IPS-NIHi11 (cell line): ENCODE measurements at regions not wholly inside any gene's neighbourhood (a gene's known extent, or its start where the extent isn't known, plus 50 kb on each side); places are given as distances from the start of the nearest gene placed in this dataset.

ENCODE experiments used
- DNase-seq: peaks from one replicate; pipeline ENCODE4 v3.0.0; 2012; ENCODE audit warnings: mixed read lengths, low spot score

DNA sequence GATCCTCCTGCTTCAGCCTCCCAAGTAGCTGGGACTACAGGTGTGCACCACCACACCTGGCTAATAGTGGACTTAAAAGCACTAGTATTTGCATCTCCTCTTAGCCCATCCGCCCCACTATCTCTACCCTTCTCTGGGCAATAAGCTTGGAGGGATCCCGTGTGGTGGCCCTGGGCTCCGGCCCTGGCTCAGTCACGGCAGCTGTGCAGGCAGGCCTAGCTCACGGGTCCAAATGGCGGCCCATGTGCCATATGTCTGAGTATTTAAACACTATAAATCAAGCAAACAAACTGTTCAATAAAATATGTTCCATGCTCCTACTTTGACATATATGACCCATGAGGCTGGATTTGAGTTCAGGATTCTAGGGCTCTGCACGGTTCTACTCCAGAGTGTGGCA is 118.4 kb downstream of the BANF2 start:
- no peak for DNase-seq

DNA sequence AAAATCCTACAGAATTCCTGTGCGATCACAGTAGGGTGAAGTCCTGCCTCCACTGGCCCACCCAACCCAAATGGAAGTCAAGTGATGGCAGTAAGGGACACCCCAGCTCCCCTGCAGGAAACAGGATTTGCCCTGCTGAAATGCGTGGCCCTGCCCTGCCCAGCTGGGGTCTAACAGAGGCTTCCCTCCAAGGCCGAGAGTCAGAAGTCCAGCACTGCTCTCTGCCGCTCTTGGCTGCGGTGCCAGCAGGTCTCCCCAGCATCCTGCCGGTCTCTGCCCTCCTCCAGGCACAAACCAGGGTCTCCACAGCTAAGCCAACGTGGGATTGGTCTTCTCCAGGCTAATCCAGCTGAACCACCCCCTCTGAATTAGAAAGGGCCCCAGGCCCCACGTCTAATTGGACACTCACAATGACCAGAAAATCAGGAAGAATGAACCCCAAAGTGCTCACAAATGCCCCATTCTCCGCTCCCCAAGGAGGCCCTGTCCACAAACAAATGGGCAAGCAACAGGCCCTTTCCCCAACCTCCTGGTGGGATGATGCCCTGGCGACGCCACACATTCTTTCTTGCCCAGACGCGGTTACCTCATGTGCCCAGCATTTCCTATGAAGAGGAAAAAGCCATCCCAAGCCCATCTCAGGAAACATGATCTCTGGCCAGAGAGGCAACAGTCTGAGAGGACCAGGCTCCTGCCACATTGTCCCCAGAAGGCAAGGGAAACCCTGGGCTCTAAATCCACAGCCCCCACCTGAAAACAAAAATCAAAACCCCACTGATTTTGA is 117.2 kb downstream of the BANF2 start:
- DNase-seq = no peak

DNA sequence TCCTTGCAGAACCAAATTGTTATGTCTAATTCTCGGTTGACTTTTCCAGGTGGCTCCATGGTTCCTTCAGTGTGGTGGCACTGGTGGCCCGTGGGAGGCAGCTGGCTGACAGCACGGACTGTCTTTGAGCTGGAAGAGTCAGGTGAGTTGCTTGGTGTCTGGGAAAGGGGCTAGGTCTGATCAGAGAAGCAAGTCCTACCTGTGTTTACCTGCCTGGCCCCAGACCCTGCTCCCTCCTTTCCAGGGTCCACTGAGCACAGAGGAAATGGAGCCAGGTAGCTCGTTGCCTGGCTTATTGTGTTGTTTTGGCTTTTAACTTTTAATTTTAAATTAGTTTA is 111.8 kb downstream of the BANF2 start:
- DNase-seq = no peak

DNA sequence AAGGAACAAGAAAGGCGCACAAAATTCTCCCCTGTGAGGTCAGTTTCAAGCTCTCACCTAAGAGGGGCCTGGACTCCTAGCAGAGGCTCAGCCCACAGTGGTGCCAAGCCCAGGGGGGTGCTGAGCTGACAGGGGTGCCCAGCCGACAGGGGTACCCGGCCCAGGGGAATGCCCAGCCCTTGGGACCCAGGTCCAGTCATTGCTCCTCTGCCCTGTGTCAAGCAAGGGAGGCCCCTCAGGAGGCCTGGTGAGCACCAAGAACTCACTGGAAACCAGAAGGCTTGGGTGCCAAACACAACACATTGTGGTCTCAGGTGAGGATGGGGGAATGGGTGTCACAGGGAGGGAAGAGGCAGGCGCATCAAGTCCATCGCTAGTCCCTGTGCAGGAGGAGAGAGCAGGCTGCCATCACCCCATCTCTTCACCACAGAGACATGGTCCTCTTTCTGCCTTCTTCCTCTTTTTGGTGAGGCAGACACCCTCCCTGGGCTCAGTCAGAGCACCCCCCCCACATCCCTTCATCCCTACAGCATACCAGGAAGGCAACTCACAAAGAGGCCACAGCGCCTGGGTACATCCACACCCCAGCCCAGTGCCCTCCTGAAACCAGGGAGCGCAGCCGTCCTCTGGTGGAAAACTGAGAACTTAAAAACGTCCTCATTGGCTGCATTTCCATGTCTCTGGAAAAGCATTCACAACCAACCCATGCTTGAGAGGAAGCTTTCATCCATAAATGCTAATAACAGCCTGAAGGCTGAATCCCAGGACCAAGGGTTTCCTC is 111.3 kb downstream of the BANF2 start:
- DNase-seq = no peak

DNA sequence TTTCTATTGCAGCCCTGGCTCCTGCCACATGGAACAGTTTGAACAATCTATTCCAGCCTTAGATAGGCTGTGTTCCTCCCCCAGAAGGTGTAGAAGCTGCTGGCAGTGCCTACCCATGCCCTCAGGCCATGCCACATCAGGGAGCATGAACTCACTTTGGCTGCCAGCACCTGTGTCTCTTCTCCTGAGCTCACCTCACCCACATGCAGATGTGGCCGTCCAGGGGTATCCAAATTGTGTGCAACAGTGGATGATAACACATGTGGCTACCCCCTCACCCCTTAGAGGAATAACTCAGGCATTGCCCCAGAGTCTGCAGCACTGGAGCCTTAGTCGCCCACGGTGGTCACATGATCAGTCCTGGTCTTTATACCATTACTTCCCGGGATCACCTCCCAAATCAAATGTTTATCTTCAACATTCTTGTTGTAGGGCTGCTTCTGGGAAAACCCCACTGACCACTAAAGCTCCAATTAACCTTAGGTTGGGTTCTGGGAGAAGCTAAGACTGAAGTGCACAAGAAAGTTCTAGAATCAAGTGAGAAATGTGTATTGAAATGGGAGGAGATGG is 110.4 kb downstream of the BANF2 start:
- no peak for DNase-seq

DNA sequence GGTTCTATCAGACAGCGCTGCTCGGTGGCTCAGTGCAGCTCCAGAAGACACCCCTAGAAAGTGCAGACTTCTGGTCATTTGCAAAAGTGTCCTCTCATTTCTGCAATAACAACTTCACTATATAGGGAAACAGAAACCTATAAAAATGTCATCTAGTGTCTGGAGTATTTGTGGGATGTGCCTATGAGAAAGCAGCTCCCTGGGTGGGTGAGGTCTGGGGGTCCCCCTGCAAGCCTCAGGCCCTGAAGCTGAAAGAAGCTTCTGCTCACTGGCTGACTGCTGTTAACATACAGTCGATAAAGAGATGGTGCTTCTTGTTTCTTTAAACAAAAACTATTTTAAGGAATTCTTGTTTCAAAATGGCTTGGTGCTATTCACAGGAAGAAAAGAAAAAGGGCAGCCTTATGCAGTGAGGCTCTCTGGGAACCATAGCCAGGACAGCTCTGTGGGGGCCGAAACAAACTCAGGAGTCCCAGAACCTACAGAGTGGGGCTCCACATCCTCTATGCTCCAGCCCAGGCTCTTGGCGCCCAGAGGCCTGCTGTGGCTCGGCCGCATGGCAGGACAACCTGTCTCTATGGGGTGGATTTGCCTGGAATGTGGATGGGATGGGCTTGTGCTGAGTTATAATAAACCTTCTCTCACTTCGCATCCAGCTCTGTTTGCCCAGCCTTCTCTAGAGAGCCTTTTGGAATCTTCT is 109.7 kb downstream of the BANF2 start:
- peak; percentile 38 for DNase-seq

DNA sequence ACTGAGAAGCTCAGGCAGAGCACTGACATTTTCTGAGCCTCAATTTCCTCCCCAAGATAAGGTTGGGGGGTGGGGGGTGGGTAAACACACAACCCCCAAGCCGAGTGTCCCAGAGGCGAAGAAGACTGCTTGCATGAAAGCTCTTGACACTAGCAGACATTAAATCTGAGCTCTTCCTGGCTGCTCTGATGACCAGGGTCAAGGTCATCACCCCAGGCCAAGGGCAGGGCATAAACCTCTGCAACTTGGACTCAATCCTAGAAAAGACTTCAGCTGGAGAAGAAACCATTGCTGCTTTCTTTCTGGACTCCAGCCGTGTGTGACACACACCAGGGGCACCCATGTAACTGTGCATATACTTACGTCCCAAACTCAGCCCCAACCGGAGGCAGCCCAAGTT is 109.0 kb downstream of the BANF2 start:
- DNase-seq = no peak

DNA sequence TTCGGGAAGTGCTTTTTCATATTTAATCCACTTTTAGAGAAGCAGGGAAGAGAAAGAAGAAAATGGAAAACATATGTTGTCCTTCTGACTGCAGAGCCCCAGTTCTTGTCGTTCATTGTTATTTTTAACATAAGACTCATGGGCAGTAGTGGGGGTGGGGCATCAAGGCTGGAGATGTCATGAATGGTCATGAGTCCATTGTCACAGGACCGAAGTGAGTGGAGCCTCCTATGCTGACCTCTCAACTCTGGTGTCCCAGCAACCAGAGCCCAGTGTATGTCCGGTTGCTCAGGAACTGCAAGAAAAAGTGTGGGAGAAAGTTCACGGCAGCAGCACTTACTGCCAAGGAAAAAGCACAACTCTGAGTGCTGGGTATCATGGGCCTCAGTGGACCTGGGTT is 108.6 kb downstream of the BANF2 start:
- DNase-seq = no peak

DNA sequence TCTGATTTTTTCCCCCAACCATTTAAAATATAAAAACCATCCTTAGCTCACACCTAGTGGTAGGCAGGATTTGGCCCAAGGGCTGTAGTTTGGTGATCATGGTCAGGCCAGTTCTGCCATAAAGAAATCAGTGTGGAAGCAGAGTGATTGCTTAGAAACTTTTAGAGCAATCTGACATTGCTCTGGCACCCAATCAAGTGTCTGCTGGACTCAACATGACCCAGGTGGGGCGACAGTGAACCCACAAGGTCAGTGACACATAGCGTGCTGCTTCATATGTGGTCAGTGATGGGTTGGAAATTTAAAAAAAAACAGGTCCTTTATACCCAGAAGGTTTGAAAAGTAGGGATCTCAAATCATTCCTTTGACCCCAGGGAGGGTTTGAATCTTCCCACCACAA is 107.9 kb downstream of the BANF2 start:
- no peak for DNase-seq

DNA sequence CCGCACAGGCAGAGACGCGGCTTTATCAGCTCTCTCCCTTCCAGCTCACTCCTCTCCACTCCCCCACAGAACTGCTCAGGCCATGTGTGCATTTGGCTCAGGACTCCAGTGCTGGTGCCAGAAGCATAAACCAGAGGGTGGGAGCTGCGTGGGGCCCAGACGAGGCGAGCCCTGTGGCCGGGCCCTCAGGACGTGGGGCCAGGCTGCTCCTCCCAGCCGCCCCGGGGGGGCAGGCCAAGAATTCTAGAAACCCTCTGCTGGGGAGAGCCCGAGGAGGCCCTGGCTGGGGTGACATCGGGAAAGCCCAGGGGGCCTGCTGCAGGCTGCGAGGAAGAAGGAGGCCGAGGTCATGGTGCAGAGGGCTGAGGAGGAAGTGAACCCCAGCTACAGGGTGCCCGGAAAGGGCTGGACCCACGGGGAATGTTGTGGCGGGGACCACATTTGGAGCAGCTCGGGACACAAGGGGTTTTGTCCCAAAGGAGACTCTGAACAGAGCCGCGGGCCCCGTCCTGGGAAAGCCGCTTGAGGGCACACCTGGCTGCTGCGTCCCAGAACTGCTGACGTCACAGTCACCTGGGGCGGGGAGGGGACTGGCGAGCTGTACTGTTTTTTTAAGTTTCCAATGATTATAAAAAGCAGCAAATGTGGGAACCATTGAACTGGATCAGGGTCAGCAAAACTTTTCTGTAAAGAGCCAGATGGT is 107.1 kb downstream of the BANF2 start:
- peak; percentile 37 for DNase-seq

DNA sequence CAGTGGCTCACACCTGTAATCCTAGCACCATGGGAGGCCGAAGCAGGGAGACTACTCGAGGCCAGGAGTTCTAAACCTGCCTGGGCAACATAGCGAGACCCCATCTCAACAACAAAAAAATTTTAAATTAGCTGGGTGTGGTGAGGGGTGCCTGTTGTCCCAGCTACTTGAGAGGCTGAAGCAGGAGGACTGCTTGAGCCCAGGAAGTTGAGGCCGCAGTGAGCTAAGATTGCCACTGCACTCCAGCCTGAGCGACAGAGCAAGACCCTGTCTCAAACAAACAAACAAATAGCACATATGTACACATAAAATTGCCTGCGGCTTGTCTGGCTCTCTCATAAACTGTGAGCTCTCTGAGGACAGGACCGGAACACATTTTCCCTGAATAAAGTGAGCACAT is 106.3 kb downstream of the BANF2 start:
- no peak for DNase-seq

DNA sequence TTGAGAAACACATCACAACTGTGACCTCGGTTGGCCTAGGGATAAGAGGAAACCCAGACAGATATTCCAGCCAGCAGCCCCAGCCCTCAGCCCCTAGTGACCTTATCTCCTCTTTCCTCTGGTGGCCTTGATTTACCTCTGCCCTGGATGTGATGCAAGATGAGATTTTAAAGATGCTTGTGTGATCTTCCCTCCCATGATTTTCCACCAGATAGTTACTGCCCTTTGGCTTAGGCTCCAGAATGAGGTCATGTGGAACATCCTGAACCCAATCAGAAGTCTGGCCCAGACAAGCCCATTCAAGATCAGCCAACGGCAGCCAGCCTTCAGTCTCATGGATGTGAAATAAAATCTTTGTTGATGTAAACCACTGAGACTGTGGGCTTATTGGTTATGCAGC is 104.0 kb downstream of the BANF2 start:
- DNase-seq = no peak

DNA sequence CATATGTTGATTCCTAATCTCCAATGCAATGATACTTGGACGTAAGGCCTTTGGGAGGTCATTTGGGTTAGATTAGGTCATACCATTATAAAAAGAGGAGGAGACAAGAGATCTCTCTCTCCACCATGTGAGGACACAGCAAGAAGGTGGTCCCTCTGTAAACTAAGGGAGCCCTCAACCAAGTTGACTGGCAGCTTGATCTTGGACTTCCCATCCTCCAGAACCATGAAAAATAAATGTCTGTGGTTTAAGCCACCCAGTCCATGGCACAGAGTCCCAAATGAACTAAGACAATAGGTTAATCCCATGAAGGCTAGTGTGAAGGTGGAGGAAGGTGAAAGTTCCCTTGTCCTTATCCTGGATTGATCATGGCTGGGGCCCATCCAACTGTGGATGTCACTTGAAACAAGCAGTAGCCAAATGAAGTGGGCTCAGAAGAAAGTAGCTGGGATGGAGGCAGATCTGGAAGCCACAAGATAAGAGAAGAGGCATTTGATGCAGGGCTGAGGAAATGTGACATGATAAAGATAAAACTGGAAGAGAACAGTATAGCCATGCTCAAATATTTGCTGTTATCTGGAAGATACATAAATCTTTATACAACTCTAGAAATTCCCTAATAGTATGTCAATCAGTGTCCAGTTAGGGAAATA is 99.9 kb downstream of the BANF2 start:
- DNase-seq = no peak

DNA sequence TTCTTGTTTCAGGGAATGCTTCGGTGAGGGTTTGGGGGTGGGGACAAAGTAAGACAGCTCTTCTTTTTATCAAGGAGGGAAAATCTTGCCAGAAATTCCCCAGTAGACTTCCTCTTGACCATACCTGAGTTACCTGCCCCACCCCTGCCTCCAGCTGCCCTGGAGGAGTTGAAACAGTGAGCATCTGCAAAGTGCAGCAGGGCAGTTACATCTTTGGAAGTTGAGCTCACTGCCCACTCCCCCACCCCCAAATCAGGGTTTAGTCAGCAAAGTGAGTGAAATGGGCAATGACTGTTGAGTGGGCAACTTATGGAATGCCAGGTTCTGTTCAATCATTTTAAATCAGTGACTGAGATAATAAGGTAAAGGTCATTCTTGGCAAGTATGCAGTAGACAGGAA is 98.8 kb downstream of the BANF2 start:
- no peak for DNase-seq

DNA sequence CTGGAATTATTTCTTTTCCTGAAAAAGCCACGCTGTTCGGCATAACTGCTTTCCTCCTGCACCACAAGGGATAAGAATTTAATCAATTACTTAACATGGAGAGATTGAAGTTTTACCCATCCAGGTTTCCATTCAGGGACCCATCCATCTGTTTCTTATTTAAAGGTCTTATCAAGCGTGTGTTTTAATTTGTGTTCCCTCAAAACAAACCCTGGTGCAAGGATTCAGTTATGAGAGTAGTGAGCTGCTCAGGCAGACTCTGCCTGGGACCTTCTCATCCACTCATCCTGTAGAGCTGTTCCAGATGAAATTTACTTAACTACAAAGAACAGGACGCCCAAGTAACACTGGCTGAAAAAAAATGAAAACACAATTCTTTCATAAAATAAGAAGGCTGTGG is 97.8 kb downstream of the BANF2 start:
- DNase-seq = no peak

DNA sequence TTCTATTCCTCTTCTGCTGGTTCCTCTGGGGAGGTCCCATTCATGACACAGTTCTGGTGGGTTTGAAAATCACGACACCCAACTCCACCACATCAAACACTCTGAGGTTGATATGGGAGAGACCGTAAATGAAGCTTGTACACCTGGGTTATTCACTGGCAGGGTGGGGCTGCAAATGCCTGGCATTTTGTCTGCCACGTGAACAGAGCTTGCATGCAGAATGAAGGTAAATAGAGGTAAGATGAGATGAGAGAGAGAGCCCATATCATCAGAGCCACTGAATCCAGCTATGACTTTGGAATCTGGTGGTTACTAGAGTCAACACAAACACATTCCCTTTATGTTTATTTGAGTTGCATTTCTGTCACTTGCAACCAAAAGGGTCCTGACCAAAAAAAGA is 97.4 kb downstream of the BANF2 start:
- no peak for DNase-seq

DNA sequence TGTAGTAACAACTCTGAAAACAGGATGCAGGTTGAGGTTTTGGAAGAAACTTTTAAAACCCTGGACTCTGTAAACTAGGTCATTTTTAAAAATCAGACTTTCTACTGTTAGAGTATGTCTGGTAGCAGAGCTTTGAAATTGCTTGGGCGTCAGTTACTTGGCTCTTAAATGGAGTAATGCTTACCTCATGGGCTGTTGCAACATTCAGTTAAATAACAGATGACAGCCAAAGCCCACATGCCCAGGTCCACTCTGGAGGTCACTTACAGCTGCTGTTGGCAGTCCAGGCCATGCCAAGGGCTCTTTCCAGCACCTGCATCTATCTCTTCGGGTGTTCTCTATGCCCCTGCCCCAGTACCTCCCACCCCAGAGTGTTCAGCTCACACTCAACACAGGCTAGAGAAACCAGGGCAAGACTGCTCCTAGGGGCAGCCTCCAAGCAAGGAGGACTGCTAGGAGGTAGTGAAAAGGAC is 96.4 kb downstream of the BANF2 start:
- no peak for DNase-seq

DNA sequence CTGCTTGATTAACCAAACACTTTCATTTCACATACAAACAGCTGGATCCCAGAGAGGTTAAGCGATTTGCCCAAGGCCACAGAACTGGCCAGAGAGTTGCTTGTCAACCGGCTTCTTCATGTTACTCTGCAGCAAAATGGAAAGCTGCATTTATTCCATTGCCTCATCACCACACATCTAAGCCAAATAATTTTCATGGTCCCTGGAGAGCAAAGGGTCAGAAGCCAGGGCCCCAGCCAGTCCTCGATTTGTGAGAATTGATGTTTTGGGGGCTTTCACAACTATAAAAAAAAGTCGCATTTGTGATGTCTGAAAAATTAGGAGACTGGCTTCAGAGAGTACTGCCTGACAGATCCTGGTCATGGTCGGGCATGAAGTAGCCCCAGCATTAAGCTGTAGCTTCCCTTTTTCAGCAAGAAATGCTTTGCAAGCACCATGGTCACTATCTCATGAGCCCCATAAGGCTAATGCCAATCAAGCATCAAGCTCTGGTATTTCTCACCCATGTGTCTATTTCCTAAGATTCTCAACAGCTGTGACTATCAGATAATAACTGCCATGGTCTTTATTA is 95.8 kb downstream of the BANF2 start:
- DNase-seq = no peak

DNA sequence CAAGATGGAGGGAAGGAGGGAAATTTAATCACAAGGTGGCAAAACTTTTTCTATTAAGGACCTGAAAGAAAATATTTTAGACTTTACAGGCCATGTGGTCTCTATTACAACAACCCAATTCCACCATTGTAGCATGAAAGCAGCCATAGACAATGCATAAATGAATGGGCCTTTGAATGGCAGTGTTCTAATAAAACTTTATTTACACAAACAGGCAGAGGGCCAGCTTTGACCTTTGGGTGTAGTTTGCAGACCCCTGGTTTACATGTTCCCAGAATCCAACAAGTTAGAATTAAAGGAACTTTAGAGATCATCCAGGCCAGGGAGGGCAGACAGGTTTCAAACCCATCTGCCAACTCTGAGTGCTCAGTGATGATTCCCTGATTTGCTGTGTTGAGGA is 95.2 kb downstream of the BANF2 start:
- no peak for DNase-seq

DNA sequence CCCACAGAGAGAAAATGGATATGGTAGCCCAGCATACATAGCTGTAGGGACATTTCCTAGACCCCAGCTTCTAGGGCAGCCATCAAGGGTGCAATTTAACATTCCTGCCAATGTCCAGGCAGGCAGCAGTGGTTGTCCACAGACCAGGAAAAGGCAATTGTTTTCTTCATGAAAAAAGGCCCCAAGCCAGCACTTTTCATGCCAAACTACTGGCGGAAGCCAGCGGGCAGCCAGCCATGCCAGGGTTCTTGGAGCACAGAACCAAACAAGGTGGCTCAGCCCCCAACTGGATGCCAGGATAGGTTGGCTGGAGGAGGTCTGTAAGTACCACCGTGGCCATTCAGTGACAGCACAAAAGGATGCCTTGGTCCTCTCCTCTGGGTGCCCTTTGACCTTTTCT is 94.6 kb downstream of the BANF2 start:
- no peak for DNase-seq

DNA sequence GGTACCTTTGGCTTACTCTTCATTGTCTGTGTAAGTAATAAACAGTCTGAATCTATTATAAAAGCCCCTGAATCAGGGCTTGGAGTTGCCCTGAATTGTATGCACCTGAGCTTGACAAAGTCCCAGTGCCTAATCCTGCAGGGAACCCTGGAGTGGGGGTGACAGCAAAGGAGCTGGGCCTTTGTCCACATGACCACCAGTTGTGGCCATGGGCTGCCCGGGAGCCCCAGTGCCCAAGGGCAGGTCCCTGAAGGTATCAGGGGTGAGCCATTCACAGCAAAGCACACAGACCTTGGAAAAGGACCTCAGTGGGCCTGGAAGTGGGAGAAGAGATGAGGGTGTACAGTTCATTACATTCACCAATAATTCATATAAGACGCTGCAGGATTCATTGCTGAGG is 94.2 kb downstream of the BANF2 start:
- DNase-seq = no peak
